Duodenal mucosa (tissue), 2 donors: ENCODE measurements at regions not wholly inside any gene's neighbourhood (a gene's known extent, or its start where the extent isn't known, plus 50 kb on each side); places are given as distances from the start of the nearest gene placed in this dataset.

ENCODE experiments used
- H3K27ac ChIP-seq: one replicate; pipeline ENCODE4 v1.7.0; 2013; ENCODE audit warnings: low read depth, low read length
- H3K27me3 ChIP-seq, 2 donors: one replicate each; pipeline ENCODE4 v1.7.0; 2013; ENCODE audit warnings: low read length in 2 of 2, control low read depth in 1 of 2; ENCODE audit not compliant: insufficient read depth in 2 of 2, control insufficient read depth in 1 of 2
- H3K36me3 ChIP-seq, 2 donors: one replicate each; pipeline ENCODE4 v1.7.0; 2013; ENCODE audit warnings: low read length in 2 of 2, control low read depth in 1 of 2; ENCODE audit not compliant: insufficient read depth in 2 of 2, control insufficient read depth in 1 of 2
- H3K4me1 ChIP-seq, 2 donors: one replicate each; pipeline ENCODE4 v1.7.0; 2013; ENCODE audit warnings: low read length in 2 of 2, control low read depth in 1 of 2; ENCODE audit not compliant: insufficient read depth in 2 of 2, control insufficient read depth in 1 of 2
- H3K4me3 ChIP-seq, 2 donors: one replicate each; pipeline ENCODE4 v1.7.0; 2013; ENCODE audit warnings: low read length in 2 of 2, low read depth in 1 of 2
- H3K9ac ChIP-seq, 2 donors: one replicate each; pipeline ENCODE4 v1.7.0; 2013; ENCODE audit warnings: low read length in 2 of 2, low read depth in 1 of 2
- H3K9me3 ChIP-seq, 2 donors: one replicate each; pipeline ENCODE4 v1.7.0; 2013; ENCODE audit warnings: low read length in 2 of 2, control low read depth in 1 of 2; ENCODE audit not compliant: control insufficient read depth in 1 of 2

GRCh38 chr21:27083144-27083543 is 116.3 kb upstream of the ADAMTS5 start:
- Histone ChIP-seq H3K9me3 (no peaks in the 10 kb centered on the region), H3K36me3 (no peaks in the 10 kb centered on the region), H3K4me1 (no peaks in the 10 kb centered on the region), H3K4me3 (no peak overlapping the region), H3K27ac (no peak overlapping the region), H3K9ac (no peak overlapping the region), H3K27me3 (no peaks in the 10 kb centered on the region)

GRCh38 chr21:27082431-27083010 is 115.6 kb upstream of the ADAMTS5 start:
- Histone ChIP-seq H3K36me3 (no peaks in the 10 kb centered on the region), H3K4me3 (no peak overlapping the region), H3K9ac (no peak overlapping the region), H3K9me3 (no peaks in the 10 kb centered on the region), H3K4me1 (no peaks in the 10 kb centered on the region), H3K27me3 (no peaks in the 10 kb centered on the region), H3K27ac (no peak overlapping the region)

GRCh38 chr21:27079636-27080240 is 112.8 kb upstream of the ADAMTS5 start:
- no peaks in the 10 kb centered on the region for H3K9me3 ChIP-seq
- H3K9ac ChIP-seq: no peak overlapping the region
- no peaks in the 10 kb centered on the region for H3K36me3 ChIP-seq
- no peaks in the 10 kb centered on the region for H3K27me3 ChIP-seq
- H3K27ac ChIP-seq: no peak overlapping the region
- H3K4me1 ChIP-seq: no peaks in the 10 kb centered on the region
- no peak overlapping the region for H3K4me3 ChIP-seq

GRCh38 chr21:27078915-27079314 is 112.0 kb upstream of the ADAMTS5 start:
- H3K9me3 ChIP-seq: no peaks in the 10 kb centered on the region
- H3K36me3 ChIP-seq: no peaks in the 10 kb centered on the region
- H3K4me3 ChIP-seq: no peak overlapping the region
- no peaks in the 10 kb centered on the region for H3K4me1 ChIP-seq
- H3K9ac ChIP-seq: no peak overlapping the region
- H3K27ac ChIP-seq: no peak overlapping the region
- H3K27me3 ChIP-seq: no peaks in the 10 kb centered on the region

GRCh38 chr21:27077501-27077900 is 110.6 kb upstream of the ADAMTS5 start:
- H3K4me3 ChIP-seq: no peak overlapping the region
- H3K9ac ChIP-seq: no peak overlapping the region
- no peaks in the 10 kb centered on the region for H3K9me3 ChIP-seq
- H3K36me3 ChIP-seq: no peaks in the 10 kb centered on the region
- no peak overlapping the region for H3K27ac ChIP-seq
- no peaks in the 10 kb centered on the region for H3K4me1 ChIP-seq
- H3K27me3 ChIP-seq: no peaks in the 10 kb centered on the region

- Histone ChIP-seq H3K4me1 (no peaks in the 10 kb centered on the region), H3K27me3 (no peaks in the 10 kb centered on the region), H3K27ac (no peak overlapping the region), H3K36me3 (no peaks in the 10 kb centered on the region), H3K9me3 (no peaks in the 10 kb centered on the region), H3K4me3 (no peak overlapping the region), H3K9ac (no peak overlapping the region)
Observed at GRCh38 chr21:27076025-27076424, 109.1 kb upstream of the ADAMTS5 start.

- Histone ChIP-seq H3K9me3 (no peaks in the 10 kb centered on the region), H3K27ac (no peak overlapping the region), H3K4me3 (no peak overlapping the region), H3K4me1 (no peaks in the 10 kb centered on the region), H3K27me3 (no peaks in the 10 kb centered on the region), H3K36me3 (no peaks in the 10 kb centered on the region), H3K9ac (no peak overlapping the region)
Observed at GRCh38 chr21:27070861-27071670, 104.2 kb upstream of the ADAMTS5 start.

GRCh38 chr21:27068811-27069210 is 101.9 kb upstream of the ADAMTS5 start:
- Histone ChIP-seq H3K27me3 (no peaks in the 10 kb centered on the region), H3K27ac (no peak overlapping the region), H3K9me3 (peaks cover 0 to 1% of the 10 kb centered on the region in 2 donors), H3K36me3 (no peaks in the 10 kb centered on the region), H3K4me3 (no peak overlapping the region), H3K4me1 (no peaks in the 10 kb centered on the region), H3K9ac (no peak overlapping the region)

GRCh38 chr21:27067226-27067625 is 100.3 kb upstream of the ADAMTS5 start:
- Histone ChIP-seq H3K36me3 (no peaks in the 10 kb centered on the region), H3K27ac (no peak overlapping the region), H3K4me3 (no peak overlapping the region), H3K9me3 (peaks cover 0 to 13% of the 10 kb centered on the region in 2 donors), H3K27me3 (no peaks in the 10 kb centered on the region), H3K4me1 (no peaks in the 10 kb centered on the region), H3K9ac (no peak overlapping the region)

- Histone ChIP-seq H3K27me3 (no peaks in the 10 kb centered on the region), H3K4me3 (no peak overlapping the region), H3K4me1 (no peaks in the 10 kb centered on the region), H3K9ac (no peak overlapping the region), H3K27ac (no peak overlapping the region), H3K9me3 (peaks cover 0 to 13% of the 10 kb centered on the region in 2 donors), H3K36me3 (no peaks in the 10 kb centered on the region)
Observed at GRCh38 chr21:27062443-27062842, 95.6 kb upstream of the ADAMTS5 start.
